Fibroblast of lung (primary cell): ENCODE measurements at regions not wholly inside any gene's neighbourhood (a gene's known extent, or its start where the extent isn't known, plus 50 kb on each side); places are given as distances from the start of the nearest gene placed in this dataset.

Source experiments
- DNase-seq, 2 donors: peaks; one replicate each; pipeline versions ENCODE4 v3.0.0 to v3.0.0-alpha.2; 2010; ENCODE audit warnings: low read depth in 2 of 2
- H2AFZ ChIP-seq: 2 replicates; pipeline ENCODE4 v1.5.1; 2012; ENCODE audit warnings: low read length, control low read depth, inconsistent platforms
- H3K27ac ChIP-seq: 2 replicates; pipeline ENCODE4 v1.5.1; 2011; ENCODE audit warnings: low read length, control low read depth; ENCODE audit not compliant: insufficient read depth
- H3K27me3 ChIP-seq: 2 replicates; pipeline ENCODE4 v1.5.1; 2011; ENCODE audit warnings: mild to moderate bottlenecking, low read length; ENCODE audit not compliant: control insufficient read depth, insufficient read depth
- H3K36me3 ChIP-seq: 2 replicates; pipeline ENCODE4 v1.5.1; 2011; ENCODE audit warnings: low read length; ENCODE audit not compliant: control insufficient read depth, insufficient read depth
- H3K4me1 ChIP-seq: 2 replicates; pipeline ENCODE4 v1.5.1; 2011; ENCODE audit warnings: low read length; ENCODE audit not compliant: control insufficient read depth, insufficient read depth; ENCODE audit errors: extremely low read depth
- H3K4me2 ChIP-seq: 2 replicates; pipeline ENCODE4 v1.5.1; 2011; ENCODE audit warnings: low read length, control low read depth; ENCODE audit not compliant: insufficient read depth; ENCODE audit errors: extremely low read depth
- H3K4me3 ChIP-seq, 4 experiments: fragments of 200-600 bp in 1 of 4; sonication (generic) in 1 of 4; replicated peaks in 1 of 4; 2 replicates each; pipeline ENCODE4 v1.5.1; 2011 to 2016; ENCODE audit warnings: low read length in 4 of 4, low read depth in 3 of 4, mild to moderate bottlenecking in 3 of 4, control low read depth in 2 of 4, inconsistent platforms in 1 of 4, mixed read lengths in 1 of 4; ENCODE audit not compliant: insufficient read depth in 1 of 4; ENCODE audit errors: control extremely low read depth in 1 of 4
- H3K79me2 ChIP-seq: 2 replicates; pipeline ENCODE4 v1.5.1; 2012; ENCODE audit warnings: mild to moderate bottlenecking, low read length, inconsistent platforms; ENCODE audit not compliant: control insufficient read depth, insufficient read depth
- H3K9ac ChIP-seq: 2 replicates; pipeline ENCODE4 v1.5.1; 2011; ENCODE audit warnings: mild to moderate bottlenecking, low read length, control low read depth; ENCODE audit not compliant: insufficient read depth
- H3K9me3 ChIP-seq: 2 replicates; pipeline ENCODE4 v1.5.1; 2012; ENCODE audit warnings: low read depth, low read length; ENCODE audit not compliant: control insufficient read depth, insufficient read depth
- H4K20me1 ChIP-seq: 2 replicates; pipeline ENCODE4 v1.5.1; 2011; ENCODE audit warnings: low read length; ENCODE audit not compliant: control insufficient read depth, insufficient read depth; ENCODE audit errors: extremely low read depth
- EZH2 ChIP-seq: IDR thresholded peaks from 2 replicates; pipeline ENCODE4 v1.5.1; 2012; ENCODE audit warnings: low read length, control low read depth, mild to moderate bottlenecking; ENCODE audit errors: missing control alignments
- TF ChIP-seq, protein P1 (sequence below), 2 donors: IDR thresholded peaks in 1 of 2; conservative IDR thresholded peaks in 1 of 2; 1 replicate in 1 of 2; 2 replicates in 1 of 2; pipeline ENCODE4 v1.5.1; 2011 to 2012; ENCODE audit warnings: low read length in 2 of 2, control low read depth in 1 of 2, inconsistent platforms in 1 of 2, low read depth in 1 of 2, mild to moderate bottlenecking in 1 of 2

DNA sequence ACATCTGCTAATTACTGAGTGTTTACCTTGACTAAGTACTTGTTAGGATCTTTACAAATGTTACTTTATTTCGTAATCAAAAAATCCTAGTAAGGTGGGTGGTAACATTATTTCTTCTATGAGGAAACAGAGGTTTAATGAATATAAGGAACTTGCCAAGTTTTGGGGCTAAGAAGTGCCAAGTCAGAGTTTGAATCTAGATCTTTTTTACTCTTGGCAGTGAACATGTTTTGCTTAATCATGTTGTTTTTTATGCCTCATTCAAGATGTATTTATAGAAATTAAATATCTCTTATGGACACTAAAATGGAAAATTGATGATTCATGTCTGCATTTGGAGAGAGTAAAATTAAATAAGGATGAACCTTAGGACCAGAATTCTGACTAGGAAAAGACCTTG is 393.7 kb downstream of the UTRN start:
- Histone ChIP-seq H3K4me2 (no peak overlapping the region), H3K27me3 (no peaks in the 10 kb centered on the region), H3K9ac (no peak overlapping the region), H4K20me1 (no peaks in the 10 kb centered on the region), H3K36me3 (no peaks in the 10 kb centered on the region), H3K4me3 (no peak overlapping the region), H3K9me3 (no peaks in the 10 kb centered on the region), H3K79me2 (no peaks in the 10 kb centered on the region), H3K4me1 (peaks cover 8% of the 10 kb centered on the region), H2AFZ (no peak overlapping the region), H3K27ac (no peak overlapping the region)
- peak; percentile 60 to 61 for DNase-seq
- TF ChIP-seq, protein P1, sequence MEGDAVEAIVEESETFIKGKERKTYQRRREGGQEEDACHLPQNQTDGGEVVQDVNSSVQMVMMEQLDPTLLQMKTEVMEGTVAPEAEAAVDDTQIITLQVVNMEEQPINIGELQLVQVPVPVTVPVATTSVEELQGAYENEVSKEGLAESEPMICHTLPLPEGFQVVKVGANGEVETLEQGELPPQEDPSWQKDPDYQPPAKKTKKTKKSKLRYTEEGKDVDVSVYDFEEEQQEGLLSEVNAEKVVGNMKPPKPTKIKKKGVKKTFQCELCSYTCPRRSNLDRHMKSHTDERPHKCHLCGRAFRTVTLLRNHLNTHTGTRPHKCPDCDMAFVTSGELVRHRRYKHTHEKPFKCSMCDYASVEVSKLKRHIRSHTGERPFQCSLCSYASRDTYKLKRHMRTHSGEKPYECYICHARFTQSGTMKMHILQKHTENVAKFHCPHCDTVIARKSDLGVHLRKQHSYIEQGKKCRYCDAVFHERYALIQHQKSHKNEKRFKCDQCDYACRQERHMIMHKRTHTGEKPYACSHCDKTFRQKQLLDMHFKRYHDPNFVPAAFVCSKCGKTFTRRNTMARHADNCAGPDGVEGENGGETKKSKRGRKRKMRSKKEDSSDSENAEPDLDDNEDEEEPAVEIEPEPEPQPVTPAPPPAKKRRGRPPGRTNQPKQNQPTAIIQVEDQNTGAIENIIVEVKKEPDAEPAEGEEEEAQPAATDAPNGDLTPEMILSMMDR (conservative IDR thresholded peaks at IDR 0.05 in 1 of 2, IDR thresholded peaks at IDR 0.05 in 1 of 2; ENCODE audit: low read depth in 1 of 2, low read length in 2 of 2) = no peak
- TF ChIP-seq EZH2 = no peak

DNA sequence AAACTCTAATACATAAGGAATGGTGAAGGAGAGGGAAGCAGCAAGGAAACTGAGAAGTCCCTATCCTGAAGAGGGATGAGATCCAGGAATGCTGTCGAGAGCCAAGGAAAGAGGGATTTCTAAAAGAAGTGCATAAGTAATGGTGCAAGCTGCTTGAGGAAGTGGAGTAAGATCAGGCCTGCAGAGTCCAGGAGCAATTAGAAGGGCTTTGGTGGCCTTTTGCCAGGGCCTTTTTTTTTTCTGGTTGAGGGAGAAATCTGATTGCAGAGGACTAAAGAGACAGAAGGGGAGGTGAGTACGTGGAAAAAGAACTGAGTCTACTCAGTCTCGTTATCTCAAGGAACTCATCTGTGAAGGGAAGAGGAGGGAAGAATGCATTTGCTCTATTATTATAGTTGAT is 396.2 kb downstream of the UTRN start:
- no peak overlapping the region for H3K4me2 ChIP-seq
- no peaks in the 10 kb centered on the region for H3K79me2 ChIP-seq
- no peaks in the 10 kb centered on the region for H3K9me3 ChIP-seq
- no peak overlapping the region for H3K9ac ChIP-seq
- TF ChIP-seq, protein P1 (conservative IDR thresholded peaks at IDR 0.05 in 1 of 2, IDR thresholded peaks at IDR 0.05 in 1 of 2; ENCODE audit: low read depth in 1 of 2, low read length in 2 of 2) = no peak
- TF ChIP-seq EZH2 = no peak
- no peak overlapping the region for H3K4me3 ChIP-seq
- no peak overlapping the region for H2AFZ ChIP-seq
- no peaks in the 10 kb centered on the region for H3K27me3 ChIP-seq
- H3K36me3 ChIP-seq = no peaks in the 10 kb centered on the region
- no peaks in the 10 kb centered on the region for H3K4me1 ChIP-seq
- no peaks in the 10 kb centered on the region for H4K20me1 ChIP-seq
- DNase-seq = no peak
- H3K27ac ChIP-seq = no peak overlapping the region

DNA sequence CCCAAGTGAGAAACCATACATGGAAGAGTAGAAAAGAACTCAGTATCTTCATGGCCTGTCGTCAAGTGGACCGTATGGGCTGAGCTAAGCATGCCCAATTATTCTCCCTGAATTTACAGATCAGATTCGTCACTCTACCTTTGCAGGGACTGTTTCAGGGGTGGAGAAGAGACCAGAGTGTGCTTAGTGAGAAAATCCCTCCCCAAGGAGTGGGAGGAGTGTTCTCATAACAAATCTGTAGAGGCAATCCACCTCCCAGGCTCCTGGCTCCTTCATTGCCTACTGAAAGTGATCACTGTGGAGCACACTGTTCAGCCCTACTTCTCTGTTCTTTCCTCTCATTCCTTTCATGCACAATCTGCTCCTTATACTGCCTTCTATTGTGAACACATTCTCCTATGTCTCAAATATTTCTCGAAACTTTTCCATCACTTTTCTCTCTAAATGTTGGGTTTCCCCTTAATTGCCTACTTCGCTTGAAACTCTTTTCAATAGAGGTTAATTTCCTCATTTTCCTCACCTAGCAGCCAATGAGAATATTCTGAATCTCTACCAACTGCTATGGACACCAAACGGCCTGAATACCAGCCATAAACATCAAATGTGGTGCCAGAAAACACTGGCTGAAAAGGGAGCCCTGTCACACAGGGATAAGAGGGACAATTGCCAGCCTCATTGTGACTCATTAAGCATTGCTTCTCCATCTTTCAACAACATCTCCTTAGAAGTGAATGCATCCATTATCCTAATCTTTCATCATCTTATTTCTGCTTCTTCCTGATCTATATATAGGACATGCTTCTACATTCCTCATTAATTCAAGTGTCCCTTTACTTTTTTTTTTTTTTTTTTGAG is 398.3 kb downstream of the UTRN start:
- Histone ChIP-seq H3K9me3 (no peaks in the 10 kb centered on the region), H3K79me2 (no peaks in the 10 kb centered on the region), H3K4me3 (no peak overlapping the region), H3K27me3 (no peaks in the 10 kb centered on the region), H3K27ac (no peak overlapping the region), H3K36me3 (no peaks in the 10 kb centered on the region), H2AFZ (no peak overlapping the region), H3K4me1 (no peaks in the 10 kb centered on the region), H3K9ac (no peak overlapping the region), H4K20me1 (no peaks in the 10 kb centered on the region), H3K4me2 (no peak overlapping the region)
- TF ChIP-seq, protein P1 (conservative IDR thresholded peaks at IDR 0.05 in 1 of 2, IDR thresholded peaks at IDR 0.05 in 1 of 2; ENCODE audit: low read depth in 1 of 2, low read length in 2 of 2) = no peak
- TF ChIP-seq EZH2 = no peak
- peak in 1 of 2 donors; percentile 11 for DNase-seq
